Smooth muscle cell (in vitro differentiated cells): ENCODE measurements at regions not wholly inside any gene's neighbourhood (a gene's known extent, or its start where the extent isn't known, plus 50 kb on each side); places are given as distances from the start of the nearest gene placed in this dataset.

Experiments
- DNase-seq: peaks from one replicate; lab custom pipeline; 2025; ENCODE audit not compliant: unreplicated experiment; lab: John Stamatoyannopoulos, UW
- H2AFZ ChIP-seq: fragments of 200-600 bp; sonication (generic); 2 replicates; pipeline ENCODE4 v1.6.0; 2016; ENCODE audit warnings: antibody characterized with exemption, low read depth, mild to moderate bottlenecking
- H3F3A ChIP-seq: fragments of 200-600 bp; sonication (generic); 2 replicates; pipeline ENCODE4 v1.6.0; 2017; ENCODE audit warnings: antibody characterized with exemption, low read depth
- H3K27ac ChIP-seq: fragments of 200-600 bp; sonication (generic); 2 replicates; pipeline ENCODE4 v1.5.1; 2016; ENCODE audit warnings: low read depth, mild to moderate bottlenecking
- H3K27me3 ChIP-seq: fragments of 200-600 bp; sonication (generic); 2 replicates; pipeline ENCODE4 v1.6.1; 2016; ENCODE audit warnings: low read depth, mild to moderate bottlenecking
- H3K36me3 ChIP-seq: fragments of 200-600 bp; sonication (generic); 2 replicates; pipeline ENCODE4 v1.5.1; 2016; ENCODE audit warnings: low read depth
- H3K4me1 ChIP-seq: fragments of 200-600 bp; sonication (generic); 2 replicates; pipeline ENCODE4 v1.5.1; 2016; ENCODE audit warnings: low read depth
- H3K4me2 ChIP-seq: fragments of 200-600 bp; sonication (generic); 2 replicates; pipeline ENCODE4 v1.6.0; 2016; ENCODE audit warnings: mild to moderate bottlenecking
- H3K4me3 ChIP-seq: fragments of 200-600 bp; sonication (generic); 2 replicates; pipeline ENCODE4 v1.5.1; 2016; ENCODE audit warnings: mild to moderate bottlenecking
- H3K79me2 ChIP-seq: fragments of 200-600 bp; sonication (generic); 2 replicates; pipeline ENCODE4 v1.6.0; 2016; ENCODE audit warnings: low read depth, mild to moderate bottlenecking
- H3K9ac ChIP-seq: fragments of 200-600 bp; sonication (generic); 2 replicates; pipeline ENCODE4 v1.6.0; 2016; ENCODE audit warnings: low read depth
- H3K9me3 ChIP-seq: fragments of 200-600 bp; sonication (generic); replicated peaks from 2 replicates; pipeline ENCODE4 v1.5.1; 2016; ENCODE audit warnings: low read depth
- H4K20me1 ChIP-seq: fragments of 200-600 bp; sonication (generic); 2 replicates; pipeline ENCODE4 v1.6.0; 2016; ENCODE audit warnings: low read depth
- CTCF ChIP-seq: fragments of 200-600 bp; sonication (generic); IDR thresholded peaks from 2 replicates; pipeline ENCODE4 v1.5.1; 2017; ENCODE audit warnings: borderline replicate concordance, mild to moderate bottlenecking, antibody characterized with exemption; ENCODE audit not compliant: insufficient read depth, poor library complexity, severe bottlenecking
- WGBS: methylation state at CpG from one replicate; pipeline ENCODE4 v1.1.7; 2016; ENCODE audit warnings: low lambda C conversion rate; 5-methylcytosine and 5-hydroxymethylcytosine counted together

- no peak overlapping the region for H2AFZ ChIP-seq
- no peak for TF ChIP-seq CTCF
- H3K4me3 ChIP-seq = no peak overlapping the region
- DNase-seq = no peak
- H4K20me1 ChIP-seq = no peaks in the 10 kb centered on the region
- H3K27ac ChIP-seq = no peak overlapping the region
- H3K4me2 ChIP-seq = no peak overlapping the region
- H3K9ac ChIP-seq = no peak overlapping the region
- H3K36me3 ChIP-seq = no peaks in the 10 kb centered on the region
- WGBS = 92% methylated on average over 1 of the region's 1 CpG
- H3F3A ChIP-seq = no peaks in the 10 kb centered on the region
- no peaks in the 10 kb centered on the region for H3K27me3 ChIP-seq
- no peaks in the 10 kb centered on the region for H3K4me1 ChIP-seq
- no peaks in the 10 kb centered on the region for H3K79me2 ChIP-seq
- no peaks in the 10 kb centered on the region for H3K9me3 ChIP-seq
Measured at GRCh38 chr1:80987824-80988223, 812.9 kb upstream of the ADGRL2 start.

- no peak overlapping the region for H2AFZ ChIP-seq
- H3K9me3 ChIP-seq = no peaks in the 10 kb centered on the region
- H4K20me1 ChIP-seq = no peaks in the 10 kb centered on the region
- H3K27ac ChIP-seq = no peak overlapping the region
- DNase-seq = no peak
- no peaks in the 10 kb centered on the region for H3K36me3 ChIP-seq
- no peak overlapping the region for H3K4me2 ChIP-seq
- no peak for TF ChIP-seq CTCF
- H3K27me3 ChIP-seq = no peaks in the 10 kb centered on the region
- H3F3A ChIP-seq = no peaks in the 10 kb centered on the region
- H3K4me1 ChIP-seq = no peaks in the 10 kb centered on the region
- H3K79me2 ChIP-seq = no peaks in the 10 kb centered on the region
- H3K9ac ChIP-seq = no peak overlapping the region
- WGBS = 58% methylated on average over 2 of the region's 2 CpGs
- H3K4me3 ChIP-seq = no peak overlapping the region
Measured at GRCh38 chr1:80987106-80987505, 813.6 kb upstream of the ADGRL2 start.

GRCh38 chr1:80982831-80983230 lies 817.9 kb upstream of the ADGRL2 start:
- no peaks in the 10 kb centered on the region for H3K79me2 ChIP-seq
- H3K27ac ChIP-seq = no peak overlapping the region
- H3K4me1 ChIP-seq = no peaks in the 10 kb centered on the region
- H3K4me3 ChIP-seq = no peak overlapping the region
- no peak overlapping the region for H3K9ac ChIP-seq
- no peaks in the 10 kb centered on the region for H3K36me3 ChIP-seq
- H3F3A ChIP-seq = no peaks in the 10 kb centered on the region
- H3K9me3 ChIP-seq = no peaks in the 10 kb centered on the region
- H4K20me1 ChIP-seq = no peaks in the 10 kb centered on the region
- no peaks in the 10 kb centered on the region for H3K27me3 ChIP-seq
- no peak for DNase-seq
- WGBS = 93% methylated on average over 3 of the region's 3 CpGs
- no peak overlapping the region for H2AFZ ChIP-seq
- no peak for TF ChIP-seq CTCF
- no peak overlapping the region for H3K4me2 ChIP-seq

GRCh38 chr1:80973101-80973500 lies 827.6 kb upstream of the ADGRL2 start:
- Histone ChIP-seq H3K4me1 (no peaks in the 10 kb centered on the region), H3F3A (no peaks in the 10 kb centered on the region), H3K9ac (no peak overlapping the region), H3K36me3 (no peaks in the 10 kb centered on the region), H3K79me2 (no peaks in the 10 kb centered on the region), H3K27me3 (no peaks in the 10 kb centered on the region), H3K9me3 (no peaks in the 10 kb centered on the region), H2AFZ (no peak overlapping the region), H4K20me1 (no peaks in the 10 kb centered on the region), H3K4me2 (no peak overlapping the region), H3K4me3 (no peak overlapping the region), H3K27ac (no peak overlapping the region)
- TF ChIP-seq CTCF = no peak
- WGBS = 89% methylated on average over 3 of the region's 3 CpGs
- DNase-seq = no peak
